Endothelial cell (in vitro differentiated cells): ENCODE measurements at regions not wholly inside any gene's neighbourhood (a gene's known extent, or its start where the extent isn't known, plus 50 kb on each side); places are given as distances from the start of the nearest gene placed in this dataset.

ENCODE experiments used
- DNase-seq: peaks from one replicate; pipeline ENCODE4 v3.0.0; 2021; ENCODE audit warnings: low spot score
- H3K27ac Mint-ChIP-seq: one replicate; pipeline ENCODE4 v1.8.0; 2021; ENCODE audit warnings: mixed read lengths, inconsistent platforms; ENCODE audit not compliant: unreplicated experiment
- H3K27me3 Mint-ChIP-seq: one replicate; pipeline ENCODE4 v1.8.0; 2021; ENCODE audit warnings: mild to moderate bottlenecking, moderate library complexity, mixed read lengths, inconsistent platforms; ENCODE audit not compliant: unreplicated experiment
- H3K36me3 Mint-ChIP-seq: one replicate; pipeline ENCODE4 v1.8.0; 2021; ENCODE audit warnings: mild to moderate bottlenecking, low read depth, mixed read lengths, inconsistent platforms; ENCODE audit not compliant: unreplicated experiment
- H3K4me1 Mint-ChIP-seq: one replicate; pipeline ENCODE4 v1.8.0; 2021; ENCODE audit warnings: mild to moderate bottlenecking, mixed read lengths, inconsistent platforms; ENCODE audit not compliant: unreplicated experiment
- H3K4me3 Mint-ChIP-seq: one replicate; pipeline ENCODE4 v1.8.0; 2021; ENCODE audit warnings: mild to moderate bottlenecking, mixed read lengths, inconsistent platforms; ENCODE audit not compliant: unreplicated experiment
- H3K9me3 Mint-ChIP-seq: one replicate; pipeline ENCODE4 v1.8.0; 2021; ENCODE audit warnings: mixed read lengths, inconsistent platforms; ENCODE audit not compliant: unreplicated experiment
- CTCF ChIP-seq: fragments of 200-600 bp; sonication (generic); IDR thresholded peaks from one replicate; pipeline ENCODE4 v1.5.0; 2021; ENCODE audit warnings: antibody characterized with exemption; ENCODE audit not compliant: unreplicated experiment

- H3K27me3 Mint-ChIP-seq: peaks cover 1% of the 10 kb centered on the region
- TF ChIP-seq CTCF: no peak
- no peaks in the 10 kb centered on the region for H3K4me1 Mint-ChIP-seq
- H3K27ac Mint-ChIP-seq: no peak overlapping the region
- no peaks in the 10 kb centered on the region for H3K9me3 Mint-ChIP-seq
- no peaks in the 10 kb centered on the region for H3K36me3 Mint-ChIP-seq
- no peak overlapping the region for H3K4me3 Mint-ChIP-seq
- DNase-seq: no peak
Measured at GRCh38 chr4:125155251-125155650, 159.5 kb upstream of the FAT4 start.

DNA sequence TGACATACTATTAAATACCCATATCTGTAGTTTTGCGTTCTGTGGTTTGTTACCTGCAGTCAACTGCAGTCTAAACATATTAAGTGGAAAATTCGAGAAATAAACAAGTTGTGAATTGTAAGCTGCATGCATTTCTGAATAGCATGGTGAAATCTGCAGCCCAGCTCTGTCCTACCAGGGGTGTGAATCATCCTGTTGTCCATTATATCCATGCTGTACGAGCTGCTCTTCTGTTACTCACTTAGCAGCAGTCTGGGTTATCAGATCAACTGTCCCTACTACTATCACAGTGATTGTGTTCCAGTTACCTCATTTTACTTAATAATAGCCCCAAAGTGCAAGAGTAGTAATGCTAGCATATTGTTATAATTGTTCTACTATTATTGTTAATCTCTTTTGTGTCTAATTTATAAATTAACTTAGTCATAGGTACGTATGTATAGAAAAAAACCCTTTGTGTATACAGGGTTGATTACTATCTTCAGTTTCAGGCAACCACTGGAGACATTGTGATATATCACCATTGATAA, 173.7 kb upstream of the FAT4 start:
- H3K36me3 Mint-ChIP-seq: no peaks in the 10 kb centered on the region

GRCh38 chr4:125135652-125136051, 179.1 kb upstream of the FAT4 start:
- H3K27ac Mint-ChIP-seq: no peak overlapping the region
- H3K4me1 Mint-ChIP-seq: peaks cover 4% of the 10 kb centered on the region
- H3K27me3 Mint-ChIP-seq: no peaks in the 10 kb centered on the region
- H3K4me3 Mint-ChIP-seq: no peak overlapping the region
- DNase-seq: no peak
- no peaks in the 10 kb centered on the region for H3K36me3 Mint-ChIP-seq
- H3K9me3 Mint-ChIP-seq: peaks cover 4% of the 10 kb centered on the region
- TF ChIP-seq CTCF: no peak

More for the DNA sequence above, 173.7 kb upstream of the FAT4 start:
- DNase-seq: no peak
- no peak for TF ChIP-seq CTCF
- no peaks in the 10 kb centered on the region for H3K4me1 Mint-ChIP-seq
- no peaks in the 10 kb centered on the region for H3K27me3 Mint-ChIP-seq
- no peak overlapping the region for H3K27ac Mint-ChIP-seq
- no peak overlapping the region for H3K4me3 Mint-ChIP-seq
- H3K9me3 Mint-ChIP-seq: no peaks in the 10 kb centered on the region

DNA sequence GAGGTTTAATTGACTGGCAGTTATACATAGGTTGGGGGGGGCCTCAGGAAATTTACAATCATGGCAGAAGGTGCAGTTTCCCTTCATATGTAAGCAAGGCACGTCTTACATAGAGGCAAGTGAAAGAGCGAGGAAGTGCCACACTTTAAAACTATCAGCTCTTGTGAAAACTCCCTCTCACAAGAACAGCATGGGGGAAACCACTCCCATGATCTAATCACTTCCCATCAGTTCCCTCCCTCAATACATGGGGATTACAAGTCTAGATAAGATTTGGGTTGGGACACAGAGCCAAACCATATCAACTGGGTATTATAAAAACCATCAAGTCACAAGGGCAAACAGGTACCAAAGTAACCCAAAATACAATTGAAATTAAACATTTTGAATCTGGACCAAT, 182.0 kb upstream of the FAT4 start:
- H3K36me3 Mint-ChIP-seq: no peaks in the 10 kb centered on the region
- peaks cover 3% of the 10 kb centered on the region for H3K27me3 Mint-ChIP-seq
- no peak overlapping the region for H3K27ac Mint-ChIP-seq
- no peak for TF ChIP-seq CTCF
- peaks cover 4% of the 10 kb centered on the region for H3K9me3 Mint-ChIP-seq
- H3K4me3 Mint-ChIP-seq: no peak overlapping the region
- no peak for DNase-seq
- peaks cover 4% of the 10 kb centered on the region for H3K4me1 Mint-ChIP-seq

DNA sequence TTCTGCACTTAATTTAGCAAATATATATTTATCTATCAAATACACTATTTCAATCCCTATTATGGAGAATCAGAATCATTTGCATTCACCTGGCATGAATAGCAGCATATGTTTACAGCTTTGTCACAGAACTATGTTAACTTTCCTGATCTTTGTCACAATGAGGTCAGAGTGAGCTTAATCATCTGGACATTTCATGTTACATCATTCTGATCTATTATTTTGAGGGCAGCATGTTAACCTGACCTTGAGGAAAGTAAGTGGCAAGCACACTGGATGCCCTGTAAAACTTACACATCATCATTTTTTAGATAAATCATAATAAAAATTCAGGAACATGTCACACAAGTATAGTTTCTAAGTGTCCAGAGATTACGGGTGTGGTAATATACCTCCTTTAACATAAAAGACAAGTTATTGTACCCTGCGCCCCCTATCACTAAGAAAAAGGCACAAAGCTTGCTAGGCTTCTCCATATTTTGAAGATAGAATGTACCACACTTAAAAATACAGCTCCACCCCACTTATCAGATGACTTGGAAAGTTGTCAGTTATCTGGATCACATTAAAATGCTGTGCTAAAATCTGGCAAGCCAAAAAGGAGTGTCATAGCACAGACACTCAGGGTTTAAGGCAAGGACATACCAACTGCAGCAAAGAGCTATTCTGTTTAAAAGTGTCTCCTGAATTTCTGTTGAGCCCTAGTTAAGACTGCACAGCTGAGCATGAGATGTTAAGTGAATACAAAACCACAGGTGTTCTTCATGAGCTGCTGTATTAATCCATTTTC, 182.7 kb upstream of the FAT4 start:
- H3K27ac Mint-ChIP-seq: no peak overlapping the region
- no peak for TF ChIP-seq CTCF
- peaks cover 4% of the 10 kb centered on the region for H3K9me3 Mint-ChIP-seq
- H3K4me3 Mint-ChIP-seq: no peak overlapping the region
- DNase-seq: no peak
- H3K36me3 Mint-ChIP-seq: no peaks in the 10 kb centered on the region
- H3K4me1 Mint-ChIP-seq: peaks cover 4% of the 10 kb centered on the region
- peaks cover 3% of the 10 kb centered on the region for H3K27me3 Mint-ChIP-seq
